ENCODE measurements at regions not wholly inside any gene's neighbourhood (a gene's known extent, or its start where the extent isn't known, plus 50 kb on each side); places are given as distances from the start of the nearest gene placed in this dataset.

- H3K27me3 ChIP-seq (ENCODE audit: control insufficient read depth, low read length): no peaks in the 10 kb centered on the region
- H3K27ac ChIP-seq (ENCODE audit: low read depth, low read length): no peak overlapping the region
- no peaks in the 10 kb centered on the region for H3F3A ChIP-seq (ENCODE audit: control insufficient read depth, insufficient read depth)
- H3K4me3 ChIP-seq (ENCODE audit: low read length): no peak overlapping the region
- H3K9me3 ChIP-seq (ENCODE audit: control insufficient read depth, insufficient read depth, low read length): no peaks in the 10 kb centered on the region; the same call in 1 of the 2 replicates
- no peaks in the 10 kb centered on the region for H3K36me3 ChIP-seq (ENCODE audit: control insufficient read depth, low read length)
- no peaks in the 10 kb centered on the region for H3K9me2 ChIP-seq (replicated peaks; ENCODE audit: control insufficient read depth, low read length)
- H3K4me1 ChIP-seq (ENCODE audit: control insufficient read depth, low read length): peaks cover 13% of the 10 kb centered on the region
- no peak overlapping the region; the same call in 1 of the 2 replicates for H3K4me2 ChIP-seq (ENCODE audit: low read length)
- H4K20me1 ChIP-seq (ENCODE audit: control insufficient read depth, insufficient read depth, low read depth, low read length): no peaks in the 10 kb centered on the region
- TF ChIP-seq CTCF (IDR thresholded peaks at IDR 0.05; ENCODE audit: low read depth, low read length, poor library complexity, severe bottlenecking): no peak
- no peak for TF ChIP-seq EZH2phosphoT487 (IDR thresholded peaks at IDR 0.05; ENCODE audit: borderline replicate concordance, low read length)
- H3K79me2 ChIP-seq (ENCODE audit: control insufficient read depth, low read length): no peaks in the 10 kb centered on the region
Measured at GRCh38 chr1:172935062-172935592, 115.6 kb downstream of the TNFSF18 start.

- H3F3A ChIP-seq (ENCODE audit: control insufficient read depth, insufficient read depth): no peaks in the 10 kb centered on the region
- no peaks in the 10 kb centered on the region; the same call in 1 of the 2 replicates for H3K9me3 ChIP-seq (ENCODE audit: control insufficient read depth, insufficient read depth, low read length)
- no peaks in the 10 kb centered on the region for H3K36me3 ChIP-seq (ENCODE audit: control insufficient read depth, low read length)
- H3K4me3 ChIP-seq (ENCODE audit: low read length): no peak overlapping the region
- no peaks in the 10 kb centered on the region for H3K9me2 ChIP-seq (replicated peaks; ENCODE audit: control insufficient read depth, low read length)
- no peaks in the 10 kb centered on the region for H3K27me3 ChIP-seq (ENCODE audit: control insufficient read depth, low read length)
- peaks cover 15% of the 10 kb centered on the region for H3K4me1 ChIP-seq (ENCODE audit: control insufficient read depth, low read length)
- H3K4me2 ChIP-seq (ENCODE audit: low read length): no peak overlapping the region
- no peak overlapping the region for H3K27ac ChIP-seq (ENCODE audit: low read depth, low read length)
- TF ChIP-seq CTCF (IDR thresholded peaks at IDR 0.05; ENCODE audit: low read depth, low read length, poor library complexity, severe bottlenecking) (no peak), EZH2phosphoT487 (IDR thresholded peaks at IDR 0.05; ENCODE audit: borderline replicate concordance, low read length) (no peak)
- no peaks in the 10 kb centered on the region for H4K20me1 ChIP-seq (ENCODE audit: control insufficient read depth, insufficient read depth, low read depth, low read length)
- H3K79me2 ChIP-seq (ENCODE audit: control insufficient read depth, low read length): no peaks in the 10 kb centered on the region
Measured at GRCh38 chr1:172936088-172936645, 114.6 kb downstream of the TNFSF18 start.

GRCh38 chr1:172938681-172939080 is 112.1 kb downstream of the TNFSF18 start:
- TF ChIP-seq EZH2phosphoT487 (IDR thresholded peaks at IDR 0.05; ENCODE audit: borderline replicate concordance, low read length) (no peak), CTCF (IDR thresholded peaks at IDR 0.05; ENCODE audit: low read depth, low read length, poor library complexity, severe bottlenecking) (no peak)
- Histone ChIP-seq H3K36me3 (ENCODE audit: control insufficient read depth, low read length) (no peaks in the 10 kb centered on the region), H3K27ac (ENCODE audit: low read depth, low read length) (no peak overlapping the region), H3F3A (ENCODE audit: control insufficient read depth, insufficient read depth) (no peaks in the 10 kb centered on the region), H3K4me2 (ENCODE audit: low read length) (no peak overlapping the region), H3K4me3 (ENCODE audit: low read length) (no peak overlapping the region), H3K27me3 (ENCODE audit: control insufficient read depth, low read length) (no peaks in the 10 kb centered on the region), H3K79me2 (ENCODE audit: control insufficient read depth, low read length) (no peaks in the 10 kb centered on the region), H4K20me1 (ENCODE audit: control insufficient read depth, insufficient read depth, low read depth, low read length) (no peaks in the 10 kb centered on the region), H3K9me3 (ENCODE audit: control insufficient read depth, insufficient read depth, low read length) (no peaks in the 10 kb centered on the region), H3K4me1 (ENCODE audit: control insufficient read depth, low read length) (peaks cover 24% of the 10 kb centered on the region), H3K9me2 (replicated peaks; ENCODE audit: control insufficient read depth, low read length) (no peaks in the 10 kb centered on the region)
